ENCODE measurements at regions not wholly inside any gene's neighbourhood (a gene's known extent, or its start where the extent isn't known, plus 50 kb on each side); places are given as distances from the start of the nearest gene placed in this dataset.

DNA sequence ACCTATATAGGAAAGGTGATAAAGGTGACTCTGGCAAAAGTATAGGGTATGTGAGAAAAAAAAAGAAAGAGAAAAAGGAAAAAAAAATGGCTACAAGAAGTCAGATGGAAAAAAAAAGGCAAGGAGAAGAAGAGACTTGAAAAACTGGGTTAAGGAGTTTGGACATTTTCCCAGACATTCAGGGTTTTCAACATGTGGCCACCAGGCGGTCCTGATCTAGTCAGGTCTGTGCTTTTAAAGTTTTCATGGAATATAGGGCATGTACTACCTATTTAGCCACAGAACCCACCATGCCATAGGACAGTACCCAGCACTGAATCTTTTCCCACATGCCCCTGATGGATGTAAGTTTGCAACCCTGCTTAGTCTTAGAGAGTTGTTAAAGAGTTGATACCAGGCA lies 433.7 kb downstream of the MAFB start:
- TF ChIP-seq, protein P1, sequence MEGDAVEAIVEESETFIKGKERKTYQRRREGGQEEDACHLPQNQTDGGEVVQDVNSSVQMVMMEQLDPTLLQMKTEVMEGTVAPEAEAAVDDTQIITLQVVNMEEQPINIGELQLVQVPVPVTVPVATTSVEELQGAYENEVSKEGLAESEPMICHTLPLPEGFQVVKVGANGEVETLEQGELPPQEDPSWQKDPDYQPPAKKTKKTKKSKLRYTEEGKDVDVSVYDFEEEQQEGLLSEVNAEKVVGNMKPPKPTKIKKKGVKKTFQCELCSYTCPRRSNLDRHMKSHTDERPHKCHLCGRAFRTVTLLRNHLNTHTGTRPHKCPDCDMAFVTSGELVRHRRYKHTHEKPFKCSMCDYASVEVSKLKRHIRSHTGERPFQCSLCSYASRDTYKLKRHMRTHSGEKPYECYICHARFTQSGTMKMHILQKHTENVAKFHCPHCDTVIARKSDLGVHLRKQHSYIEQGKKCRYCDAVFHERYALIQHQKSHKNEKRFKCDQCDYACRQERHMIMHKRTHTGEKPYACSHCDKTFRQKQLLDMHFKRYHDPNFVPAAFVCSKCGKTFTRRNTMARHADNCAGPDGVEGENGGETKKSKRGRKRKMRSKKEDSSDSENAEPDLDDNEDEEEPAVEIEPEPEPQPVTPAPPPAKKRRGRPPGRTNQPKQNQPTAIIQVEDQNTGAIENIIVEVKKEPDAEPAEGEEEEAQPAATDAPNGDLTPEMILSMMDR (IDR thresholded peaks at IDR 0.05), result peak in 1 of 2 donors; percentile 28
- TF ChIP-seq POLR2A (IDR thresholded peaks at IDR 0.05) (no peak), POLR2AphosphoS5 (IDR thresholded peaks at IDR 0.05) (no peak), EP300 (IDR thresholded peaks at IDR 0.05) (no peak)
